ENCODE measurements at regions not wholly inside any gene's neighbourhood (a gene's known extent, or its start where the extent isn't known, plus 50 kb on each side); places are given as distances from the start of the nearest gene placed in this dataset.

- DNase-seq (ENCODE audit: low read depth): no peak
- H3K4me3 ChIP-seq (ENCODE audit: low read depth, low read length): no peak overlapping the region
These were observed 531.6 kb upstream of the SMIM21 start for GRCh38 chr18:75959150-75959549.

GRCh38 chr18:75958683-75959082, 531.2 kb upstream of the SMIM21 start:
- H3K4me3 ChIP-seq (ENCODE audit: low read depth, low read length): no peak overlapping the region
- DNase-seq (ENCODE audit: low read depth): no peak

DNA sequence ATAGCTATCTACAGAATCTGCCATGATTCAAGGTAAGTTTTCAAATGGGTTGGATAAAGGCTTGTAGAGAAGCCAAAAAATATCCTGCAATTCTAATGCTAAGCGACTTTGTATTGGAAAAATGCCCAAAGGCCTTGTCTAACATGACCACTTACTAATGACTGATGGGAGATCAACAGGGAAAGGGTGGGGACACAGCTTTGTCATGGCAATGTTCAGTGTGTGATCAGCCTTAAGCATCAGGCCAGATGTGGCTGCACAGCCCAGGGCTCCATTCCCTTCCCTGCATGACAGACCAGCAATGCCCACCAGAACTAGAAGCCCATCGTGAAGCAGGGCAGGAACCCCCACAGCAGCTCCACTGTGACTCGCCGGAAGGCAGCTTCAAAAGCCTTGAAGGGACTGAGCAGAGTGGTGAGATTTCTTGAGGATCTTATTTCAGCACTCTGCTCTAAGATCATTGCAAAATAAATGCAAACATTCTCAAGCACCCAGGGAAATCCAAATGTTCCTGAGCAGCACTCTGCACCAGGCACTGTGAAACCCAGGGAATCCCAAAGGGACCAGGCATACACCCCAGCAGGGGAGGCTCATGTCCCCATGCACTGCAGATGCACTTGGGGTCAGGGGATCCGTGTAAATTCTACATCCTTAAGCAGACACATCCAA, 517.9 kb upstream of the SMIM21 start:
- no peak overlapping the region for H3K4me3 ChIP-seq (ENCODE audit: low read depth, low read length)
- no peak for DNase-seq (ENCODE audit: low read depth)

GRCh38 chr18:75937306-75937705, 509.8 kb upstream of the SMIM21 start:
- no peak overlapping the region for H3K4me3 ChIP-seq (ENCODE audit: low read depth, low read length)
- no peak for DNase-seq (ENCODE audit: low read depth)

DNA sequence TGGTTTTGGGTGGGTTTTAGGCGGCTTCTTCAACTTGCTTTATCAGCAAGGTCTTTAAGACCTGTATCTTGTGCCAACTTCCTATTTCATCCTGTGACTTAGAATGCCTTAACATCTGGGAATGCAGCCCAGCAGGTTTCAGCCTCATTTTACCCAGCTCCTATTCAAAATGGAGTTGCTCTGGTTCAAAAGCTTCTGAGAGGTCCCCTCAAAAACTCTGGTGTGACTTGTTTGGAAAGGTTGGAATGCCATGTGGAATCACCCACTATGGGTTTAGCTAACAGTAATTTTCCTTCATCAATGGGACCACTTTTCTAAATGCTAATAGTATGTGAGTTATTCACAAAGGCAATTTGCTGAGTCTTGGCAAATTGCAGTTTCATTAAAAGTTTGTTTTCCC, 509.4 kb upstream of the SMIM21 start:
- DNase-seq (ENCODE audit: low read depth): no peak
- H3K4me3 ChIP-seq (ENCODE audit: low read depth, low read length): no peak overlapping the region

- no peak overlapping the region for H3K4me3 ChIP-seq (ENCODE audit: low read depth, low read length)
- DNase-seq (ENCODE audit: low read depth): no peak
These were observed 503.6 kb upstream of the SMIM21 start for GRCh38 chr18:75931079-75931478.

- no peak for DNase-seq (ENCODE audit: low read depth)
- H3K4me3 ChIP-seq (ENCODE audit: low read depth, low read length): no peak overlapping the region
These were observed 501.2 kb upstream of the SMIM21 start for GRCh38 chr18:75928706-75929105.

DNA sequence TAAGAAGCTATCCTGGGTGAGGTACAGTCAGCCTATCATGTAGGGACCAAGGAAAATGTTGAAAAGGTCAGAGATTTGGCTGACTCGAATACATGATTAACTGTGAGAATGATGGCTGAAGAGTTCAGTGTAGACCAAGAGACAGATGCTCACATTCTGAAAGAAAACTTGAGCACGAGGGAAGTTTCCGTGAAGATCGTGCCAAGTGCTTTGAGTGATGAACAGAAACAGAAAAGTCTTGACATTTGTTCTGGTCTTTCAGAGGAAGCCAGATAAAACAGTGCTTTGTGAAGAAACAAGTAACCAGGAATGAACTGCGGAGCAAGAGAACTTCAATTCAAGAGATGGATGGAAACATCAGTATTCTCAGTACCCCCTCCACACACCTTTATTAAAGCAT, 500.3 kb upstream of the SMIM21 start:
- no peak overlapping the region for H3K4me3 ChIP-seq (ENCODE audit: low read depth, low read length)
- no peak for DNase-seq (ENCODE audit: low read depth)

GRCh38 chr18:75926811-75927210, 499.3 kb upstream of the SMIM21 start:
- peak; percentile 5 for DNase-seq (ENCODE audit: low read depth)
- no peak overlapping the region for H3K4me3 ChIP-seq (ENCODE audit: low read depth, low read length)

GRCh38 chr18:75923169-75923568, 495.7 kb upstream of the SMIM21 start:
- H3K4me3 ChIP-seq (ENCODE audit: low read depth, low read length): no peak overlapping the region
- DNase-seq (ENCODE audit: low read depth): peak; percentile 68

DNA sequence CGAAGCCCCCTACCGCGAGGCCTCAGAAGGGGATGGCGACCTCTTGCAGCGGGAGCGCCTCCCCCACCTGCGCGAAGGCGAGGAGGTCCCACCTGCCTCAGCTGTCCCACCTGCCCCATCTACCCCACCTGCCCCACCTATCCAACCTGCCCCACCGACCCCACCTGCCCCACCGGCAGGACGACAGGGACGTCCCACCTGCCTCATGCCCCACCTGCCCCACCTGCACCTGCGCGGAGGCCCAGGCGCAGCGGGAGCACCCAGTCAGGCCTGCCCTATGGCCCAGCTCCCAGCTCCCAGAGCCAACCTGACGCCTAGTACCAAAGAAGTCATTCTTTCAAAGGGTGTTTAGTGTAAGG, 489.1 kb upstream of the SMIM21 start:
- peak overlapping the region; percentile 42 for H3K4me3 ChIP-seq (ENCODE audit: low read depth, low read length)
- DNase-seq (ENCODE audit: low read depth): no peak

GRCh38 chr18:75915941-75916623, 488.6 kb upstream of the SMIM21 start:
- H3K4me3 ChIP-seq (ENCODE audit: low read depth, low read length): peak overlapping the region; percentile 42
- no peak for DNase-seq (ENCODE audit: low read depth)

- DNase-seq (ENCODE audit: low read depth): no peak
- H3K4me3 ChIP-seq (ENCODE audit: low read depth, low read length): no peak overlapping the region
These were observed 485.3 kb upstream of the SMIM21 start for GRCh38 chr18:75912829-75913228.

DNA sequence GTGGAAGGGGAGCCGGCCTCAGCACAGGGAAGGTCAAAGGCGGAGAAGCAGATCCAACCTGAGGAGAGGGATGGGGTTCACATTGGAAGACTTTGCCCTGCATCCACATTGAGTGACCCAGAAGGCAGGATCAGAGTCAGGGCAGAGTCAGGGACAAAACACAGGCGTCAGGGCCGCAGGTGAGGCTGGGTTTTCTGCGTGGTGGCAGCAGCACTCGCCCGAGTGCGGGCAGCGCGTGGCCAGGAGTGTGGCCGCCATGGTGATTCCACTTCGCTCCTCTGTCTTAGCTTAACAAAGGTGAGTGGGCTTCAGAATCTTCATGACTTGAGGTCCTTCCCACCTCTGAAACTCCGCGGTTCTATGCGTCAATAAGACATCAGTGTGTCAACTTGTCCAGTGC, 476.9 kb upstream of the SMIM21 start:
- H3K4me3 ChIP-seq (ENCODE audit: low read depth, low read length): no peak overlapping the region
- DNase-seq (ENCODE audit: low read depth): no peak

- no peak overlapping the region for H3K4me3 ChIP-seq (ENCODE audit: low read depth, low read length)
- DNase-seq (ENCODE audit: low read depth): no peak
These were observed 471.1 kb upstream of the SMIM21 start for GRCh38 chr18:75898651-75899050.

DNA sequence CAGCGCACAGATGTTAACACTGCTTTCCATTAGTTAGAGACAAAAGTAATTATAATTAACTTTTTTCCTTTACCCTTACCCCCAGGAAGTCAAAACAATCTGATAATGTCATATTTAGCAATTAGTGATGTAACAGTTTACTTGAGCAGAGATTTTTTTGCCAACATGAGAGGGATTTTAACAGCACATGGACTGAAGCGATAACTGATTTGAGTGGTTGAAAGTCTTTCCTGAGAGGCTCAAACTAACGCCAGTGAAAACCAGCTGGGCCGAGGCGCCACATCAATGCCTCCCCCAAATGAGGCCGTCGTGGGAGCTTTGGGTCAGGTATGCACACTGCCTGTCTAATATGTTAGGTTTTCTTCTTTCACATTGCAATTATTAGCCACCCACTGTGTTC, 469.9 kb upstream of the SMIM21 start:
- no peak overlapping the region for H3K4me3 ChIP-seq (ENCODE audit: low read depth, low read length)
- no peak for DNase-seq (ENCODE audit: low read depth)

- DNase-seq (ENCODE audit: low read depth): no peak
- no peak overlapping the region for H3K4me3 ChIP-seq (ENCODE audit: low read depth, low read length)
These were observed 469.4 kb upstream of the SMIM21 start for GRCh38 chr18:75896865-75897264.

DNA sequence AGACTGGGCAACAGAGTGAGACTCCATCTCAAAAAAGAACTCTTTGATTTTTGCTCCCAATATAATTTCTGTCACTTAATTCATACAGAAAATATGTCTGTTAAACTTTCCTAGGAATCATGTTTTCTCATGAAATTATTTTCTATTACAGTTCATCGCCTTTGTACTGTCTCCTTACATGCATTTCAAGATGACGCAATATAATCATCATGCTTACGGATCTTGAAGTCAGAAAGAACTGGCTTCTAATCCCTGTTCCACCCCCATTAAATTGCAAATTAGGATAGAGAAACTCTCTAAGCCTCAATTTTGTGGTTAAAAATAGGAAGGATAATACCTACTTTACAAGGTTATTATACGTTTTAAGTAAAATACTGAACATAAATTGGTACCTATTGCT, 467.6 kb upstream of the SMIM21 start:
- no peak overlapping the region for H3K4me3 ChIP-seq (ENCODE audit: low read depth, low read length)
- no peak for DNase-seq (ENCODE audit: low read depth)

DNA sequence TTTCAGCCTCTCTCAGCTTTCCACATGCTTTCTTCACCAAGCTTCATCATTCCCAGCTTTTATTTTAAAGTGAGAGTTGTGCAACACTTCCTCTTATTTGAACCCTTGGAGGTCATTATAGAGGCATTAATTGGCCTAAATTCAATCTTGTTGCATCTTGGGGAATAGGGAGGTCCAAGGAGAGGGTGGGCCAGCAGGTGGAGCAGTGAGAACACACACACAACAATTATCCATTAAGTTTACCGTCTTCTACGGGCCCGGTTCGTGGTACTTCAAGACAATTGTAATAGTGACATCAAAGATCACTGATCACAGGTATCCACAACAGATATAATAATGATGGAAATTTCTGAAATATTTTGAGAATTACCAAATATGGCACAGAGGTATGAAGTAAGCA, 457.2 kb upstream of the SMIM21 start:
- no peak for DNase-seq (ENCODE audit: low read depth)
- no peak overlapping the region for H3K4me3 ChIP-seq (ENCODE audit: low read depth, low read length)

- DNase-seq (ENCODE audit: low read depth): no peak
- no peak overlapping the region for H3K4me3 ChIP-seq (ENCODE audit: low read depth, low read length)
These were observed 453.5 kb upstream of the SMIM21 start for GRCh38 chr18:75880925-75881504.

- DNase-seq (ENCODE audit: low read depth): no peak
- no peak overlapping the region for H3K4me3 ChIP-seq (ENCODE audit: low read depth, low read length)
These were observed 452.8 kb upstream of the SMIM21 start for GRCh38 chr18:75880266-75880665.
